GM21390 (cell line): ENCODE measurements at regions not wholly inside any gene's neighbourhood (a gene's known extent, or its start where the extent isn't known, plus 50 kb on each side); places are given as distances from the start of the nearest gene placed in this dataset.

Source experiments
- ATAC-seq: cut with Tn5 transposase; IDR thresholded peaks from one replicate; pipeline ENCODE4 v1.9.1; 2021; ENCODE audit not compliant: unreplicated experiment

GRCh38 chr6:138550346-138550767, 51.1 kb upstream of the NHSL1 start:
- no peak for ATAC-seq

DNA sequence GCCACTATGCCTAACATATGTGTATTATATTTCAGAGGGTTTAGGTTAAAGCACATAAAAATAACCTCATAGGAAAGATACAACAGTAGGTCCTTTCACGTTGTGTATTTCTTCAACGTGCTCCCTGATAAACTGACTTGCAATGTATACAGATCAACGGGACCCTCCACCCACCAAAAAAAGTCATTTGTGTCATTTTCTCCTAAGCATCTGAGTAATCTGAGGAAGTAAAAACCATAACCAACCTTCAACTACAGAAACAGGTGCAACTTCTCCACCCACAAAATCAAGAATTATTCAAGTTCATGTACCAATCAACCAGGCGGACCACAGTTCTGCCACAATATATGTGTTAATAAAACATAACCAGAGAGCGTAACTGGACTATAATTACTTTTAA, 54.9 kb upstream of the NHSL1 start:
- no peak for ATAC-seq

DNA sequence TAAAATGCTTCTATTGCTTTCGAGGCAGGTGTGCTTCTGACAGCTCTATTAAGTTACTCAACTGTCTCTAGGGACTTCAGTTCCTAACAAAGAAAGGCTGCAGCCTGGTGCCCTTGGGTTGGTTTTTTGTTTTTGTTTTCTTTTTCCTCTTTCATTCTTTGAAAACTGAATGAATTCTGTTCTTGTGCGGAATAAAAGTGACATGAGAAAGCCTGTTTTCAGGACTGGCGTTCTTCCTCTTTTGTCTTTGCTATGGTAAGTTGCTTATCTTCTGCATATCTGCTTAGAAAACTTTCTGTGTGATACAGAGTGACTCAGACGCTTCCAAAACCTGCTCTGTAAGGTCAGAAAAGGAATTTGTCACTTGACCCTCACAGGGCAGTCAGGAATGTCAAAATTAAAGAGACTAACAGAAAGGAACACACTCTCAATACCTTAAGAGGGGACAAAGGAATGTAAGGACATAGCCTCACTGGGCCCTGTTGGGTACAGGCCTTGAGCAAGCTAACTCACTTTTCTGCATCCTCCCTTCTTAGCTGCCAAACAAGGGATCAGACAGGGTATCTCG, 56.2 kb upstream of the NHSL1 start:
- no peak for ATAC-seq

GRCh38 chr6:138557147-138557546, 57.9 kb upstream of the NHSL1 start:
- no peak for ATAC-seq

DNA sequence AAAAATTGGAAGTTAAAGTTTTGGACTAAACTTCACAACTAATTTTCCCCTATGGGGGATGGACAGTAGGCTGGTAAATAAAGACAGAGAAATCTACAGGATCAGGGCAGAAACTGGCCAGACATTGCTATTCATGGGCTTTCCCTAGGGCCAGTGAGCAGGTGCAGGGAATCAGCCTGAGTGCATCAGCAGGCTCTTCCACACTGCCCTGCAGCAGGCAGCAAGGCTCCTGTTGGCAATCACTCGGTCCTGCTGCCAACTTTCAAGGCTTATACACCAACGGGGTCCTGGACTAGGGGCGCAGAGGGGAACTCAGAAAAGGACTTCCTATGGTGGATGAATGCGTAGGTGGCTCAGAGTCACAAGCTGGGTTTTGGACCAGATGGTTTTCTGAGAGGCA, 59.8 kb upstream of the NHSL1 start:
- no peak for ATAC-seq

- ATAC-seq: no peak
Measured at GRCh38 chr6:138560130-138560860, 61.0 kb upstream of the NHSL1 start.

GRCh38 chr6:138562691-138563090, 63.4 kb upstream of the NHSL1 start:
- ATAC-seq: no peak

DNA sequence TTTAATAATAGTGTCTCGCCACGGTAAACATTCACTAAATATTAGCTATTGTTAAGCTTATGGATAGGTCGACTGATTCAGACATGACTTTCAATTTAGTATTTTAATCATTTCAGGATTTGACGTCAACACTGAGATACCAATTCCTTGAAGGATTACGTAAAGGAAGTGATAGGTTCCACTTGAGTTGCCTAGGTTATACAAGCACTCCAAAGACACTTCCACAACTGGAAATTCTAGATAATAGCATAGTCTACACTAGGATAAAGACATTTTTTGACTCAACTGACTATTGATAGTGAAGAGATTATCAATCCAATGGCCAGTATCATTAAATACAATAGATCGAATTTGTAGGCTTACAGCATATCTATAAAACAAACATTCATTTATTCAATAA, 63.9 kb upstream of the NHSL1 start:
- no peak for ATAC-seq

- no peak for ATAC-seq
Measured at GRCh38 chr6:138563650-138564049, 64.4 kb upstream of the NHSL1 start.

GRCh38 chr6:138564170-138564721, 65.0 kb upstream of the NHSL1 start:
- ATAC-seq: no peak

DNA sequence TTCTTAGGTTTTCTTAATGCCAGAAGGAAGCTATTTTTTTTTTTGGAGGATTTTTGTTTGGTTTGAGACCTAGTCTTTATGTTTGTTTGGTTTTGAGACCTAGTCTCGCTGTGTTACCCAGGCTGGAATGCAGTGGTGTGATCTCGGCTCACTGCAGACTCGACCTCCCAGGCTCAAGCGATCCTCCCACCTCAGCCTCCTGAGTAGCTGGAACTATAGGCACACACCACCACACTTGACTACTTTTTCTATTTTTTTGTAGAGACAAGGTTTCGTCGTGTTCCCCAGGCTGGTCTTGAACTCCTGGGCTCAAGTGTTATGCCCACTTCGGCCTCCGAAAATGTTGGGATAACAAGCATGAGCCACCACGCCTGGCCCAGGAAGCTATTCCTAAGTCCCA, 67.8 kb upstream of the NHSL1 start:
- ATAC-seq: no peak

- no peak for ATAC-seq
Measured at GRCh38 chr6:138568997-138569396, 69.7 kb upstream of the NHSL1 start.

DNA sequence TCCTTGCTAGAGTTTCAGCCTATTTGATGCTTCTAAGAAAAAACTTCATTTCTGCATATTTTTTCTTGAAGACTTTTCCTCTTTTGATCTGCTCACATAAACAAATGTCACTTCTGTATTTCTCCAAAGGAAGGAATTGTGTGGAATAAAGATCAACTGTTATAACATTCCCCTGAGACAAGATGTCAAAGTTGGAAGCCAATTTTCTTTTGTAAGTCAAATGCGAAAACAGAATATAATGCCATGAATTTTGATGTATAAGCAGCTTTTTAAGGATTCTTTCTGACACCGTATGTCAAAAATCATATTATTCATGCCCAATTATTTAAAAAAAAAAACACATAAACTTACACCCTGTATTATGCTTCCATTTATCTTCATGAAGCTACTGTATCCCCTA, 70.3 kb upstream of the NHSL1 start:
- ATAC-seq: no peak

- no peak for ATAC-seq
Measured at GRCh38 chr6:138569970-138570724, 70.9 kb upstream of the NHSL1 start.

DNA sequence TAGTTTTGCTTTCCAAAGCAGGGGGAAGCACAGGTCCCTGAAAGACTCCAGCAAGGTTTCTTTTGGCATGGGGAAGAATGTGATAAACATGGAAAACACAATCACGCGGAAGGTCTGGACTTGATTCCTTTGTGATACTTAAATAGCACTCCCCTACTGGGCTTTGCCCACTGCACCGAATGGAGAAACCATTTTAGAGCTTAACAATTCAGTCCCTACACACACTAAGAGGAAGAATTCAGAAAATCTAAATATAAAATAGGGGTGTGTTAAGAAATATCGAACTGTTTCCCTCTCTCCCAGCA, 71.4 kb upstream of the NHSL1 start:
- ATAC-seq: no peak

- ATAC-seq: no peak
Measured at GRCh38 chr6:138571181-138571580, 71.9 kb upstream of the NHSL1 start.

- ATAC-seq: no peak
Measured at GRCh38 chr6:138571585-138572166, 72.4 kb upstream of the NHSL1 start.

DNA sequence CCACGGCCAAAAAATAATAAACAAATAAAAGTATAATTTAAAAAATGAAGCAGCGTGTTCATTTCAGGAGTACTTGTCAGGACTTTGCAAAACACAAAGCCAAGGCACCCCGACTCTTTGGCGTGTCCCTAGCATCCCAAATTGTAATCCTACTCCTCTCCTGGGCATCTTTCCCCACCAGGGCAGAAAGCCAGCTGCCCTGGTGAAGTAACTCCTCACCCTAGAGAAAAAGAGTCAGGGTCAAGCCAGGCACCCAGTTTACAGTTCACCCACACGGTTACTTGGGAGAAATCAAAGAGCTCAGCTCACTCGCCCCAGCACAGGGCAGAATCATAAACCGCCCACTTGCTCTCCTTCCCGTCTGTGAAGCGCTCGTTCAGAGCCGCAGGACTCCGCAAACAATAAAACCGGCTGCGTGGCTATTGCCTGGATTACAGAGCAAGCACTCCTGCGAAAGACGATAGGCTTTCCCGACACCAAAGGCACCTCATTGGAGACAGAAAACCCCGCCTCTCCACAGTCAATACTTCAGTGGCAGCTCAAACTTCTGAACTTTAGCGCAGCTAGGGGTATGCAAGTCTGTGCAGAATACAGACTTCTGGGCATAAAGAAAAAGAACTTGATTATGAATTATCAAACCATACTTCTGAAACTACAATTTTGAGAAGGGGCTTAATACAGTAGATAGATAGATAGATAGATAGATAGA, 73.0 kb upstream of the NHSL1 start:
- ATAC-seq: no peak

- no peak for ATAC-seq
Measured at GRCh38 chr6:138572885-138573284, 73.6 kb upstream of the NHSL1 start.

- ATAC-seq: no peak
Measured at GRCh38 chr6:138575257-138575656, 76.0 kb upstream of the NHSL1 start.

GRCh38 chr6:138576313-138576712, 77.0 kb upstream of the NHSL1 start:
- ATAC-seq: no peak
